ENCODE measurements at regions not wholly inside any gene's neighbourhood (a gene's known extent, or its start where the extent isn't known, plus 50 kb on each side); places are given as distances from the start of the nearest gene placed in this dataset.

DNA sequence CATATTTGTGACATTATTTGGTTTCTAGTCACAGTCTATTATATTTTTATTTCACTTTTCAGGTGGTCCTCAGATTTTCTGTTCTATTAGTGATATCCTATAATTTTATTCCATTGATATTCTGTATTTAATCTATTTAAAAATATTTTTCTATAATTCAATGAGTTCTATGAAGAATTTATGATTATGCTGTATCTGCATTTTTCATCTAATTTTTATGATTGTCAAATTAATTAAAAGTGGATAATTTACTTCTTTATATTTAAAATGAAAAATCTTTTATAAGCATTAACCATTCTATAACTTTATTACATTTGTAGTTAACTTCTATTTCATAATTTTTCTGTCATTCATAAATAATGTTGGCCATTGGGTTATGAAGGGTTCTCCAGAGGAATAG is 387.4 kb upstream of the LRRC7 start:
- CTCF ChIA-PET, result no interaction called here
- no peak overlapping the region for H3K4me3 ChIP-seq (ENCODE audit: low read depth, low read length)
- POLR2A ChIA-PET, result no interaction called here
- TF ChIP-seq, protein P1, sequence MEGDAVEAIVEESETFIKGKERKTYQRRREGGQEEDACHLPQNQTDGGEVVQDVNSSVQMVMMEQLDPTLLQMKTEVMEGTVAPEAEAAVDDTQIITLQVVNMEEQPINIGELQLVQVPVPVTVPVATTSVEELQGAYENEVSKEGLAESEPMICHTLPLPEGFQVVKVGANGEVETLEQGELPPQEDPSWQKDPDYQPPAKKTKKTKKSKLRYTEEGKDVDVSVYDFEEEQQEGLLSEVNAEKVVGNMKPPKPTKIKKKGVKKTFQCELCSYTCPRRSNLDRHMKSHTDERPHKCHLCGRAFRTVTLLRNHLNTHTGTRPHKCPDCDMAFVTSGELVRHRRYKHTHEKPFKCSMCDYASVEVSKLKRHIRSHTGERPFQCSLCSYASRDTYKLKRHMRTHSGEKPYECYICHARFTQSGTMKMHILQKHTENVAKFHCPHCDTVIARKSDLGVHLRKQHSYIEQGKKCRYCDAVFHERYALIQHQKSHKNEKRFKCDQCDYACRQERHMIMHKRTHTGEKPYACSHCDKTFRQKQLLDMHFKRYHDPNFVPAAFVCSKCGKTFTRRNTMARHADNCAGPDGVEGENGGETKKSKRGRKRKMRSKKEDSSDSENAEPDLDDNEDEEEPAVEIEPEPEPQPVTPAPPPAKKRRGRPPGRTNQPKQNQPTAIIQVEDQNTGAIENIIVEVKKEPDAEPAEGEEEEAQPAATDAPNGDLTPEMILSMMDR (IDR thresholded peaks at IDR 0.05; ENCODE audit: insufficient read depth, low read length, missing control alignments), result no peak
- DNase-seq (ENCODE audit: low read depth, low spot score), result no peak

GRCh38 chr1:69185378-69185777 is 382.3 kb upstream of the LRRC7 start:
- POLR2A ChIA-PET, result no interaction called here
- no peak overlapping the region for H3K4me3 ChIP-seq (ENCODE audit: low read depth, low read length)
- TF ChIP-seq, protein P1 (IDR thresholded peaks at IDR 0.05; ENCODE audit: insufficient read depth, low read length, missing control alignments), result no peak
- CTCF ChIA-PET, result no interaction called here
- DNase-seq (ENCODE audit: low read depth, low spot score), result no peak

- CTCF ChIA-PET, result no interaction called here
- TF ChIP-seq, protein P1 (IDR thresholded peaks at IDR 0.05; ENCODE audit: insufficient read depth, low read length, missing control alignments), result no peak
- no peak for DNase-seq (ENCODE audit: low read depth, low spot score)
- no peak overlapping the region for H3K4me3 ChIP-seq (ENCODE audit: low read depth, low read length)
- POLR2A ChIA-PET, result no interaction called here
These were observed 376.4 kb upstream of the LRRC7 start for GRCh38 chr1:69191335-69191734.

DNA sequence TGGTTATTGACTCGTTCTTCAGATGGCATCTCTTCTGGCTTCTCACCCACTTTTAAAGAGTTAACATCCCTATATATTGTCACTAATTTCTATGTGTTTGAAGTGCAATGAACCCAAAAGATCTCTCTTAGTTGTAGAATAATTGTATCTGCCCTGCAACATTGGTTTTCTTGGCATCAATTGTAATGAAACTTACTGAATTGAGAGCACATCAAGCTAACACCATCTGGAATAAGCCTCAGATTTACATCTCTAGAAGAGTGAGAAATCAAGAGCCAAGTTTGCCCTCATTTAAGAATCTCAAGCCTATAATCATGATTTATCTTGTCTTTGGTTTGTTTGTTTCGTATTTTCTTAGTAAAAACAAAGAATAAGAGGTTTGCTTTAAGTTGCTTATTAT is 372.6 kb upstream of the LRRC7 start:
- POLR2A ChIA-PET, result no interaction called here
- no peak overlapping the region for H3K4me3 ChIP-seq (ENCODE audit: low read depth, low read length)
- DNase-seq (ENCODE audit: low read depth, low spot score), result no peak
- TF ChIP-seq, protein P1 (IDR thresholded peaks at IDR 0.05; ENCODE audit: insufficient read depth, low read length, missing control alignments), result no peak
- CTCF ChIA-PET, result no interaction called here

DNA sequence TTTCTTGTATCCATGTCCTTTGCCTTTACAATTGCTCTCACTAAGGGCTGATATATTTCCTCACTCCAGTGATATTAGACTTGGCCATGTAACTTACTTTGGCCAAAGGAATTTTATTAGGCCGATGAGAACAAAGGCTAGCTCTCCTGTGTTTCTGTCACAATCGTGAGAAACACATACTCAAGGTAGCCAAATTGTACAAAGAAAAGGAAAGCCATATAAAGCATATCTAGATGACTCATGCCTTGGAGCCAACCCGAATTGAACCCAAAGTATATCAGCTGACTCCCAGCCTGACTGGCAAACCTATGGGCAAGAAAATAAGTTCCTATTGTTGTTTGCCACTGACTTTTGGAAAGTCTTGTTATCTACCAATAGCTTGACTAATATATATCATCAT is 371.7 kb upstream of the LRRC7 start:
- ChIA-PET CTCF (no interaction called here), POLR2A (no interaction called here)
- no peak overlapping the region for H3K4me3 ChIP-seq (ENCODE audit: low read depth, low read length)
- TF ChIP-seq, protein P1 (IDR thresholded peaks at IDR 0.05; ENCODE audit: insufficient read depth, low read length, missing control alignments), result no peak
- no peak for DNase-seq (ENCODE audit: low read depth, low spot score)

DNA sequence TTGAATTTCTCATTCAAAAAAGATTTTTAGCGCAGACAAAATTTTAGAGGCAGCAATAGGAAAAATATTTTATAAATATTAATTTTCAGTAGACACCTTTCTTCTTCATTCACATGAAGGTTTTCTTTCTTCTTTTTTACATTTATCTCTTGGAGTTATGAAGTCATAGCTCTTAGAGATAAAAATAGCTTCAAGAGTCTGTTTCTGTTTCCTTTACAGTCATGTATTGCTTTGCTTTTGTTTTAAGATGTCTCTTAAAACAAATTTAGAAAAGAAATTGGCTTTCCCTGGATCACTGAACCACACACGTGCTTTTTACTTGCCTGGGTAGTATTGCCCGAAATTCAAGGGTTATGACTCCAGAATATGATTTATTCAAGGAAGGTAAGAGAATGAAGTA is 369.9 kb upstream of the LRRC7 start:
- POLR2A ChIA-PET, result no interaction called here
- no peak for DNase-seq (ENCODE audit: low read depth, low spot score)
- H3K4me3 ChIP-seq (ENCODE audit: low read depth, low read length), result no peak overlapping the region
- CTCF ChIA-PET, result no interaction called here
- TF ChIP-seq, protein P1 (IDR thresholded peaks at IDR 0.05; ENCODE audit: insufficient read depth, low read length, missing control alignments), result no peak
